GM19438 (cell line): ENCODE measurements at regions not wholly inside any gene's neighbourhood (a gene's known extent, or its start where the extent isn't known, plus 50 kb on each side); places are given as distances from the start of the nearest gene placed in this dataset.
"Not testable (repeated sequence)": the region's sequence is repeated elsewhere in the genome, so short reads cannot be mapped to it uniquely, and the experiment has no call there.

ENCODE experiments used
- ATAC-seq: cut with Tn5 transposase; IDR thresholded peaks from one replicate; pipeline ENCODE4 v1.9.1; 2021; ENCODE audit warnings: low read depth; ENCODE audit not compliant: unreplicated experiment

DNA sequence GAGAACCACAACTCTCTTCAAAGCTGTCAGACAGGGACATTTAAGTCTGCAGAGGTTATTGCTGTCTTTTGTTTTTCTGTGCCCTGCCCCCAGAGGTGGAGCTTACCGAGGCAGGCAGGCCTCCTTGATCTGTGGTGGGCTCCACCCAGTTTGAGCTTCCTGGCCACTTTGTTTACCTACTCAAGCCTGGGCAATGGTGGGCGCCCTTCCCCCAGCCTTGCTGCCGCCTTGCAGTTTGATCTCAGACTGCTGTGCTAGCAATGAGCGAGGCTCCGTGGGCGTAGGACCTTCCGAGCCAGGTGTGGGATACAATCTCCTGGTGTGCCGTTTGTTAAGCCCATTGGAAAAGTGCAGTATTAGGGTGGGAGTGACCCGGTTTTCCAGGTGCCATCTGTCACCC is 822.1 kb downstream of the KCNMA1 start:
- ATAC-seq, result not testable (repeated sequence)

DNA sequence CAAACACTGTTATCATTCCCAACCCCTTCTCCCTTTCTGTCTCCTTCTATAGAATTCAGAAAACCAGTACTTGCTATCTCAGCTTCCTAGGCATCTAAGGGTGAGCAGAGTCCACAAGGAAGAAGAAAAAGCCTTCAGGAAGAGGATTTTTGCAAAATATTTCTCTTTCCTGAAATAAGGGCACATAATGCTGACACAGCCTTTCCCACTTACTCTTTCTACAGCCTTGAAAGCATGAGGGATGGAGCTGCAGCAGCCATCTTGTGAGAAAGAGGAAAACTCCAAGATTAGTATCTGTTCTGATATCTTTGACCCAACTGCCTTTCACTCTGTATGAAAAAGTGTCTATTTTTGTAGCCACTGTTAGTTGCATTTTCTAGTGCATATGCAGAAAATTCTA is 826.2 kb downstream of the KCNMA1 start:
- ATAC-seq, result no peak

GRCh38 chr10:76788452-76788811 is 849.2 kb downstream of the KCNMA1 start:
- ATAC-seq, result no peak

DNA sequence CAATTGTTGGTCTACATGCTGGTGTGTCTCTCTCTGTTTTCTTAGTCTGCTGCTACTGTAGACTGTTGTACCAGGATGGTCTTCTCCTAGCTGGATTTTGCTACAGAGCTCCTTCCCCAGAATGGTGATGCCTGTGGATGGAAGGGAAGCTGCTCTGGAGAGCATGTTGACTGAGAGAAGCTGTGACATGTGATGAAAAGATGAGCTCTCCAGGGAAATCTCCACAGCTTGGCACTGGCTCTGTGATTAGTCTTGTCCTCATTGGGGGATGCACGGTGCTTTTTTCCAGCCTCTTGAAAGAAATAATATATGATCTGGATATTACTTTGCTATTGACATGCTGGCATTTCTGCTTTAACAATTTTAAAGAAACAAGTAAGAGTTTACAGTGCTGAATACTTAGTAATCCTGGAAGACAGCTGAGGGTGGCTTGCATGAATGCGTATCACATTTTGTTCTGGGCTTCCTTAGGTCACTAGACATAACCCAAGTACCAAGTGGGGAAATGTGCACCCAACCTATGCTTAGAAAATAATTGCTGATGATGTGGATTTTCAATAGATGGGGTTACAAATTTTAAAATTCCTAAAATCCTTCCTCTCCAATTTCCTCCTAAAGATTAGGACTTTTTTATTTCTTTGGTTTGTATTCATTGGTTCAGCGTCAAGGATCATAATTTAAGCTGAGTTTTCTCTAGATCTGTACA is 849.7 kb downstream of the KCNMA1 start:
- ATAC-seq, result no peak

GRCh38 chr10:76786504-76787072 is 851.0 kb downstream of the KCNMA1 start:
- no peak for ATAC-seq

- no peak for ATAC-seq
Observed at GRCh38 chr10:76784076-76784475, 853.5 kb downstream of the KCNMA1 start.

DNA sequence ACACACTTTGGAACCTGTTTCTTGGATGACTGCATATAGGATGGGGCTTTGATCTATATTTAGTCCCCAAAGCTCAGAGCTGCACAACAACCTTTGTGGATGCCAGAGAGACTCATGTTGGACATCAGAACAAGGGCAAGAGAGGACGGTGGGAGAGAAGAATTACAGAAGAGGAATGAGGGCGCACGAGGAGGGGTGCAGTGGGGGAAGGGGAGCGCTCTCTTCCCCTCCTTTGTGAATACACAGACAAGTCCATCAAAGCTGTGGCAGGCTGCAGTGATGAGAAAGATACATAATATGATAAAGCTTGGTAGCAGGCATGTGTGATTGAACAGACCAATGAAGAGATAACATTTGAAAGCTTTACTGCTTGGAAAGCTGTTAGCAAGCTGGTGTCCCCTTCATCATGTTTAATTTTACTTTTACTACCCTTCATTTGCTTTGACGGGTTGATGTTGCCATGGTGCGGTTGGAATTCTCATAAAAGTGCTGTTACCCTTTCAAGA is 857.8 kb downstream of the KCNMA1 start:
- ATAC-seq, result no peak

GRCh38 chr10:76778914-76779795 is 858.5 kb downstream of the KCNMA1 start:
- no peak for ATAC-seq

- no peak for ATAC-seq
Observed at GRCh38 chr10:76774987-76775603, 862.5 kb downstream of the KCNMA1 start.

- no peak for ATAC-seq
Observed at GRCh38 chr10:76769582-76769981, 868.0 kb downstream of the KCNMA1 start.

GRCh38 chr10:76769161-76769560 is 868.4 kb downstream of the KCNMA1 start:
- no peak for ATAC-seq

- no peak for ATAC-seq
Observed at GRCh38 chr10:76766682-76767081, 870.9 kb downstream of the KCNMA1 start.

- not testable (repeated sequence) for ATAC-seq
Observed at GRCh38 chr10:76764921-76765320, 872.7 kb downstream of the KCNMA1 start.

DNA sequence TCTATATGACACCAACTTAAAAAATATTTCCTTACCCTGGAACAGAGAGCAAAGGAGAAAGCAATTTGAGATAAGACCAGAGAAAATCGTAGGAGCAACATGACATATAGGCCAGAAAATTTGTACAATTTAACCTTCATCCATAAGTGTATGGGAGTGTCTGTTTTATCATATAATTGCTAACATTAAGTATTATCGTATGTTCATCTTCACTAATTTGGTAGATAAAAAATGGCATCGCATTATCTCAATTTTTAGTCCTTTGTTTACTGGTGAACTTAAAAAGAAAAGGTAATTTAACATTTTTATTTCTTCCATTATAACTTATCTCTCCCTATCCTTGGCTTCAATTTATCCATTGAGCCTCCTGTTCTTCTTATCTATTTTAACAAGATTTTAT is 873.4 kb downstream of the KCNMA1 start:
- no peak for ATAC-seq

DNA sequence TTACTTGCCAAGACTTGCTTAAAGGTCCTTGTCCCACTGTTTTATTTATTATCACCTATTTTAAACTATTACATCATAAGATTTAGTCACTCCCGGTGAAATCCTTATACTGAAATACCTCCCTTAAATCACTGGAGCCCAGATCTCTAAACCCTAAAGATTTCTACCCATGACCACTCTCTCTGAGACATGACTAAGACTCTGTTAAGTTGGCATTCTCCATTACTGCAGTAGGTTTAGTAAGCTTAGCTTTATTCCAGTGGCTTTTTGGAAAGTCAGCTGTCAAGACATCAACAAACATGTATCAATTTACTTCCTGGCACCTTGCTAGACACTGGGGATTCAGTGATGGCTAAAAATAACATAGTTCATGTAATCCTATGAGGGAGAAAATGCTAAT is 874.2 kb downstream of the KCNMA1 start:
- no peak for ATAC-seq

DNA sequence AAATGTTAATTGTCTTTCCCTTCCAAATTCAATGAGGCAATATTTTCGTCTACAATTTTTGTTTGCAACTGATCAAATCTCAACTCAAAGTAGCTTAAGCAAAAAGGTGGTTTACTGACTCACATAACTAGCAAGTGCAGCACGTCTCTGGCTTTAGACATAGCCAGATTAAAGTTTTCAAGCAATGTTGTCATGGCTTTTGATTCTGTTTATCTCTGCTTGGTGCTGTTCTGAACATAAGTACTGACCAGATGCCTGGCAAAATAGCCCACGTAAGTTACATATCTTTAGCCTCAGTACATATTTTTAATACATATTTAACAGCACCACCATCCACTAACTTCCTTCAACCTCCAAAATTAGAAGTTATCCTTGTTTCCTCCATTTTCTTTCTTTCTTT is 877.9 kb downstream of the KCNMA1 start:
- no peak for ATAC-seq

DNA sequence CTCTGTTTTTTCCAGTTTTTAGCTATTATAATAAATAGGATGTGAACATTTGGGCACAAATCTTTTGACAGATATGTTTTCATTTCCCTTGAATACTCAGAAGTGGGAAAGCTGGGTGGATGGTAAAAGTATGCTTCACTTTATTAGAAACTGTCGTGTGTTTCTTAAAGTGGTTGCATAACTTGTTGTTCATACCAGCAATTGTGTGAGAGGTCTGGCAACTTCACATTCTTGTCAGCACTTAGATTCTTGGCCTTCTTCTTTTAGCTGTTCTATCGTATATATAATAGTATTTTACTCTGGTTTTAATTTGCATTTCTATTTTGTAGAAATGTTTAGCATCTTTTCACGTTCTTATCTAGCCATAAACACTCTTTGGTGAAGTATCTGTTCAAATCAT is 894.4 kb downstream of the KCNMA1 start:
- no peak for ATAC-seq

GRCh38 chr10:76740514-76740913 is 897.1 kb downstream of the KCNMA1 start:
- no peak for ATAC-seq

DNA sequence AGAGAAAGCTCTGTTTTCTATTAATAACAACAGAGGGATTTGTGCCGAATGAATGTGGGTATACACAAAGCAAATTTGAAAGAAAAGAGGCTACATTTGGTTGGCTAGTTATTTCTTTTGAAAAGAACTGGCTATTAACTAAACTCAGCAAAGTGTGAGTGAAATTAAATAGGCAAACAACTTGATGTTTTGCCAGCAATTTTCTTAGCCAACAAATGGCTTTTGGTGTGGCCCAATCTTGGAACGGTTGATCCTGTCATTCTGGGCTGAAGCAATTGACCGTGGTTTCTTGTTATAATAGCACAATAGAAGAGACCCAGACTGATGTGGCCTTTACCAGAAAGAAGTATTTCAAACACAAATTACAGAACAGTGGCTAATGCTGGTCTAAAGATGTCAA is 898.6 kb downstream of the KCNMA1 start:
- ATAC-seq, result no peak

GRCh38 chr10:76736815-76737618 is 900.6 kb downstream of the KCNMA1 start:
- ATAC-seq, result no peak
